Gastroesophageal sphincter (tissue), 4 donors: ENCODE measurements at regions not wholly inside any gene's neighbourhood (a gene's known extent, or its start where the extent isn't known, plus 50 kb on each side); places are given as distances from the start of the nearest gene placed in this dataset.

Experiments
- ATAC-seq: fragments of 150-250 bp; one replicate; pipeline ENCODE4 v1.9.1; 2016; ENCODE audit warnings: mild to moderate bottlenecking, moderate library complexity
- H3K27ac ChIP-seq, 4 donors: fragments of 200-600 bp; sonication (generic) in 3 of 4; 1 replicate in 3 of 4; 2 replicates in 1 of 4; pipeline ENCODE4 v1.5.1; 2016 to 2019
- H3K27me3 ChIP-seq: fragments of 200-600 bp; sonication (generic); one replicate; pipeline ENCODE4 v1.5.1; 2019
- H3K36me3 ChIP-seq, 2 donors: fragments of 200-600 bp; sonication (generic); one replicate each; pipeline ENCODE4 v1.5.1; 2019; ENCODE audit warnings: control low read depth in 1 of 2
- H3K4me1 ChIP-seq, 3 donors: fragments of 200-600 bp; sonication (generic); 1 replicate in 2 of 3; 2 replicates in 1 of 3; pipeline ENCODE4 v1.5.1; 2016 to 2019; ENCODE audit warnings: control low read depth in 2 of 3
- H3K4me3 ChIP-seq, 2 donors: fragments of 200-600 bp; sonication (generic); one replicate each; pipeline ENCODE4 v1.5.1; 2019; ENCODE audit warnings: mild to moderate bottlenecking in 1 of 2, moderate library complexity in 1 of 2
- H3K9me3 ChIP-seq, 3 donors: fragments of 200-600 bp; sonication (generic); one replicate each; pipeline ENCODE4 v1.5.1; 2017 to 2019; ENCODE audit warnings: control low read depth in 2 of 3
- EP300 ChIP-seq: sonication (generic); formaldehyde crosslinking; IDR thresholded peaks from one replicate; pipeline ENCODE4 v1.6.1; 2017; ENCODE audit warnings: antibody characterized with exemption, mild to moderate bottlenecking
- POLR2A ChIP-seq, 2 donors: fragments of 450-650 bp; IDR thresholded peaks; one replicate each; pipeline ENCODE4 v1.6.1; 2017; ENCODE audit warnings: antibody characterized with exemption in 2 of 2, mild to moderate bottlenecking in 2 of 2, moderate library complexity in 1 of 2
- POLR2AphosphoS5 ChIP-seq: sonication (generic); formaldehyde crosslinking; IDR thresholded peaks from one replicate; pipeline ENCODE4 v1.6.1; 2017; ENCODE audit warnings: antibody characterized with exemption
- WGBS, 2 donors: methylation state at CpG; one replicate each; pipeline ENCODE4 v1.1.5; 2018; ENCODE audit warnings: low coverage in 1 of 2; 5-methylcytosine and 5-hydroxymethylcytosine counted together
- TF ChIP-seq, protein P1 (sequence below), 4 experiments: fragments of 200-600 bp in 2 of 4; fragments of 450-650 bp in 2 of 4; sonication (generic) in 1 of 4; IDR thresholded peaks; one replicate each; pipeline ENCODE4 v1.5.1; 2017 to 2019; ENCODE audit warnings: antibody characterized with exemption in 4 of 4, mild to moderate bottlenecking in 2 of 4, moderate library complexity in 2 of 4

- no peak for ATAC-seq
- TF ChIP-seq, protein P1, sequence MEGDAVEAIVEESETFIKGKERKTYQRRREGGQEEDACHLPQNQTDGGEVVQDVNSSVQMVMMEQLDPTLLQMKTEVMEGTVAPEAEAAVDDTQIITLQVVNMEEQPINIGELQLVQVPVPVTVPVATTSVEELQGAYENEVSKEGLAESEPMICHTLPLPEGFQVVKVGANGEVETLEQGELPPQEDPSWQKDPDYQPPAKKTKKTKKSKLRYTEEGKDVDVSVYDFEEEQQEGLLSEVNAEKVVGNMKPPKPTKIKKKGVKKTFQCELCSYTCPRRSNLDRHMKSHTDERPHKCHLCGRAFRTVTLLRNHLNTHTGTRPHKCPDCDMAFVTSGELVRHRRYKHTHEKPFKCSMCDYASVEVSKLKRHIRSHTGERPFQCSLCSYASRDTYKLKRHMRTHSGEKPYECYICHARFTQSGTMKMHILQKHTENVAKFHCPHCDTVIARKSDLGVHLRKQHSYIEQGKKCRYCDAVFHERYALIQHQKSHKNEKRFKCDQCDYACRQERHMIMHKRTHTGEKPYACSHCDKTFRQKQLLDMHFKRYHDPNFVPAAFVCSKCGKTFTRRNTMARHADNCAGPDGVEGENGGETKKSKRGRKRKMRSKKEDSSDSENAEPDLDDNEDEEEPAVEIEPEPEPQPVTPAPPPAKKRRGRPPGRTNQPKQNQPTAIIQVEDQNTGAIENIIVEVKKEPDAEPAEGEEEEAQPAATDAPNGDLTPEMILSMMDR (IDR thresholded peaks at IDR 0.05), result no peak
- TF ChIP-seq EP300 (no peak), POLR2AphosphoS5 (no peak), POLR2A (IDR thresholded peaks at IDR 0.05) (no peak)
- H3K36me3 ChIP-seq, result no peaks in the 10 kb centered on the region
Measured at GRCh38 chr10:62614389-62615157, 189.9 kb upstream of the ADO start.

DNA sequence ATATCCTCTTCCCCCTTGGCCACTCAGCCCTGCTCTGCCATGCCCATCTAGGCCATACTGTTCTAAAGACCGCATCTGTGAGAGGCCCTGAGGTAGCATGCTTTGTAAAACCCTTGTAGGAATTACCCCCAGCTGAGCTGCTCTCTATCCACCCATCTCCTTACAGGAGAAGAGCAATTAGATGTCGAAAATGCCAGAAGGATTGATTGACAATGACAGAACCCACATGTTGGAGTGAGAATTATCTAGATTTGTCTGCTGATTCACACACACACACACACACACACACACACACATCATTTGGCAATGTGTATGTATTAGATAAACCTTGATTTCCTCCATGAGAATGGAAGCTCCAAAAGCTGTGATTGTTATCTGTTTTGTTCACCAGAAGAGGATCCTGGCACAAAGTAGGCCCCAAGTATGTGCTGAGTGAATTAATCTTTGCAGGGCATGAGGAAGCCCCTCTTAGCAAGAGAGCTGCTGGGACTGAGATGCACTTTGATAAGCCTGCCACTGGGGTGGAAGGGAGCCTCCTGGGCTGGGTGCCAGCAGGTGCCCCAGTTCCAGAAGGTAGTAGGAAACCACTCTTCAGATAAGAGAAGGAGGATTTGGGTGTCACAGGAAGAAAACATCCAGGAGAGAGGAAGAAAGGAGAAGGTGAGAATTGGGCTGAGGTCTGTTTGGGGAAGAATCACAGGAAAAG, 187.5 kb upstream of the ADO start:
- no peak overlapping the region for H3K27ac ChIP-seq
- H3K27me3 ChIP-seq, result no peaks in the 10 kb centered on the region
- 67% methylated on average over 1 of the region's 2 CpGs; no CpG with 5 or more reads in 1 of the 2 donors for WGBS, 2 donors
- TF ChIP-seq EP300, result no peak
- TF ChIP-seq, protein P1 (IDR thresholded peaks at IDR 0.05), result no peak
- TF ChIP-seq POLR2A (IDR thresholded peaks at IDR 0.05), result no peak
- ATAC-seq, result no peak
- H3K4me1 ChIP-seq, result no peaks in the 10 kb centered on the region
- no peak overlapping the region for H3K4me3 ChIP-seq
- H3K36me3 ChIP-seq, result no peaks in the 10 kb centered on the region
- no peaks in the 10 kb centered on the region for H3K9me3 ChIP-seq

More at GRCh38 chr10:62614389-62615157, 189.9 kb upstream of the ADO start:
- Histone ChIP-seq H3K9me3 (no peaks in the 10 kb centered on the region), H3K4me3 (no peak overlapping the region), H3K27ac (no peak overlapping the region), H3K27me3 (peaks cover 10% of the 10 kb centered on the region), H3K4me1 (no peaks in the 10 kb centered on the region)
- WGBS, 2 donors, result 76 to 89% methylated on average over 7 to 11 of the region's 11 CpGs

- TF ChIP-seq POLR2A (IDR thresholded peaks at IDR 0.05), result no peak
- TF ChIP-seq EP300, result no peak
- no peak for TF ChIP-seq POLR2AphosphoS5
- TF ChIP-seq, protein P1 (IDR thresholded peaks at IDR 0.05), result no peak
- H3K36me3 ChIP-seq, result no peaks in the 10 kb centered on the region
- no peak overlapping the region for H3K27ac ChIP-seq
- no peaks in the 10 kb centered on the region for H3K4me1 ChIP-seq
- 63% methylated on average over 9 of the region's 9 CpGs; no CpG with 5 or more reads in 1 of the 2 donors for WGBS, 2 donors
- ATAC-seq, result no peak
- H3K9me3 ChIP-seq, result no peaks in the 10 kb centered on the region
- H3K4me3 ChIP-seq, result no peak overlapping the region
- no peaks in the 10 kb centered on the region for H3K27me3 ChIP-seq
Measured at GRCh38 chr10:62617652-62618051, 186.9 kb upstream of the ADO start.

- TF ChIP-seq EP300, result no peak
- TF ChIP-seq, protein P1 (IDR thresholded peaks at IDR 0.05), result no peak
- H3K27me3 ChIP-seq, result no peaks in the 10 kb centered on the region
- ATAC-seq, result no peak
- H3K27ac ChIP-seq, result no peak overlapping the region
- H3K4me1 ChIP-seq, result no peaks in the 10 kb centered on the region
- 73 to 83% methylated on average over 1 to 5 of the region's 5 CpGs for WGBS, 2 donors
- H3K36me3 ChIP-seq, result no peaks in the 10 kb centered on the region
- no peak overlapping the region for H3K4me3 ChIP-seq
- H3K9me3 ChIP-seq, result no peaks in the 10 kb centered on the region
Measured at GRCh38 chr10:62618054-62618453, 186.5 kb upstream of the ADO start.
